Fibroblast of the aortic adventitia (primary cell): ENCODE measurements at regions not wholly inside any gene's neighbourhood (a gene's known extent, or its start where the extent isn't known, plus 50 kb on each side); places are given as distances from the start of the nearest gene placed in this dataset.
A peak's percentile ranks its signal among the peaks of the same experiment; 100 is the strongest.

Experiments
- DNase-seq: peaks from one replicate; pipeline ENCODE4 v3.0.0-alpha.2; 2010; ENCODE audit warnings: low read depth
- H3K4me3 ChIP-seq: 2 replicates; pipeline ENCODE4 v1.5.1; 2011; ENCODE audit warnings: low read depth, mild to moderate bottlenecking, control low read depth, low read length, moderate library complexity
- TF ChIP-seq, protein P1 (sequence below): IDR thresholded peaks from 2 replicates; pipeline ENCODE4 v1.5.1; 2011; ENCODE audit warnings: mild to moderate bottlenecking, low read length, control low read depth, inconsistent platforms; ENCODE audit not compliant: insufficient read depth

DNA sequence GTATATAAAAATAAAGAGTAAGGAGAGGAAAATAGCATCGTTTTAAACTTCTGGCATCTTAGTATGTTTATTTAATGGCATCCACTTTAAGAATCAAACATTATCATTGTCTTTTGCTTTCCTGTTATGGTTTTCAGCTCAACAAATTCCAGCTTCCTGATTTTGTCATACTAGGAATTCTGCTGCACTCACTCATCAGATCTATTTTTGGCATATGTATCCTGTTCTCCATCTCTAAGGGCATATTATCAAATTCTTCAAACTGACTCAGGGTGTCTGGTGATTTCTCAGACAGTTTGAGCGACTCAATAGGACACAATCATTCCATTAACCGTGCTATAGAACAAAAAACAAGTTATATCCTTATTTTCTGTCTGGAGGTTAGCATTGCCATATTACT, 248.5 kb upstream of the DIAPH2 start:
- DNase-seq, result peak; percentile 64
- TF ChIP-seq, protein P1, sequence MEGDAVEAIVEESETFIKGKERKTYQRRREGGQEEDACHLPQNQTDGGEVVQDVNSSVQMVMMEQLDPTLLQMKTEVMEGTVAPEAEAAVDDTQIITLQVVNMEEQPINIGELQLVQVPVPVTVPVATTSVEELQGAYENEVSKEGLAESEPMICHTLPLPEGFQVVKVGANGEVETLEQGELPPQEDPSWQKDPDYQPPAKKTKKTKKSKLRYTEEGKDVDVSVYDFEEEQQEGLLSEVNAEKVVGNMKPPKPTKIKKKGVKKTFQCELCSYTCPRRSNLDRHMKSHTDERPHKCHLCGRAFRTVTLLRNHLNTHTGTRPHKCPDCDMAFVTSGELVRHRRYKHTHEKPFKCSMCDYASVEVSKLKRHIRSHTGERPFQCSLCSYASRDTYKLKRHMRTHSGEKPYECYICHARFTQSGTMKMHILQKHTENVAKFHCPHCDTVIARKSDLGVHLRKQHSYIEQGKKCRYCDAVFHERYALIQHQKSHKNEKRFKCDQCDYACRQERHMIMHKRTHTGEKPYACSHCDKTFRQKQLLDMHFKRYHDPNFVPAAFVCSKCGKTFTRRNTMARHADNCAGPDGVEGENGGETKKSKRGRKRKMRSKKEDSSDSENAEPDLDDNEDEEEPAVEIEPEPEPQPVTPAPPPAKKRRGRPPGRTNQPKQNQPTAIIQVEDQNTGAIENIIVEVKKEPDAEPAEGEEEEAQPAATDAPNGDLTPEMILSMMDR, result no peak
- H3K4me3 ChIP-seq, result no peak overlapping the region

DNA sequence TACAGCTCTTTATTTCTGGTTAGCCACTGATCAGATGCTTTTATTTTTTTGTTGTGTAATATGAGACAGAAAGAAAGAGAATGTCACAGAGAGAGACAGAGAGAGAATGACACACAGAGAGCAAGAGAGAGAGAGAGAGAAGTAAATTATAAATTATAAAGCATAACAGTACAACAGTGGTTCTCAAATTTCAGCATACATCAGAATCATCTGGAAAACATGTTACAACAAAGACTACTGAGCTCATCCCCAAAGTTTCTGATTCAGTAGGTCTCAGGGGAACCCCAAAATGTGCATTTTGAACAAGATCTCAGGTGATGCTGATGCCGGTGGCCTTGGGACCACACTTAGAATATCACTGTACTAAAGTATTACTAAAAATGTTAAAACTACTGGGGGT, 245.8 kb upstream of the DIAPH2 start:
- DNase-seq, result no peak
- H3K4me3 ChIP-seq, result no peak overlapping the region
- TF ChIP-seq, protein P1, result no peak

DNA sequence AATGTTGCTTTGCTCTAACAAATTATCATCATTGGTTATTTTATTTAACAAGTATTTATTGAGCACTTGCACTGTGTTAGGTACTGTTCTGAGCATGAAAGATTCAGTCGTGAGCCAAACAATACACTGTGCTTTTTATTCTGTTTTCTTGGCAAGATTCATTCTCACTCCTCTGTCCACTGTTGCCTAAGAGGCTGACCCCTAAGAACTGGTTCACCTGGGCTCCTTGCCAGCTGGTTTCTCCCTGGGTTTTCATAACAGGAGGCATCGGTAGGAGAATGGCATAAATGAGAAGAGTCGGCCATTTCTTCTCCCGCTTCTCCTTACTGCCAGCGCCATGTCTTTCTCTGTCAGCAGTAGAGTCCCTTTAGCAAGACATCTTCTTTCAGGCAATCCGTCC, 243.7 kb upstream of the DIAPH2 start:
- no peak overlapping the region for H3K4me3 ChIP-seq
- DNase-seq, result peak; percentile 9
- TF ChIP-seq, protein P1, result no peak

DNA sequence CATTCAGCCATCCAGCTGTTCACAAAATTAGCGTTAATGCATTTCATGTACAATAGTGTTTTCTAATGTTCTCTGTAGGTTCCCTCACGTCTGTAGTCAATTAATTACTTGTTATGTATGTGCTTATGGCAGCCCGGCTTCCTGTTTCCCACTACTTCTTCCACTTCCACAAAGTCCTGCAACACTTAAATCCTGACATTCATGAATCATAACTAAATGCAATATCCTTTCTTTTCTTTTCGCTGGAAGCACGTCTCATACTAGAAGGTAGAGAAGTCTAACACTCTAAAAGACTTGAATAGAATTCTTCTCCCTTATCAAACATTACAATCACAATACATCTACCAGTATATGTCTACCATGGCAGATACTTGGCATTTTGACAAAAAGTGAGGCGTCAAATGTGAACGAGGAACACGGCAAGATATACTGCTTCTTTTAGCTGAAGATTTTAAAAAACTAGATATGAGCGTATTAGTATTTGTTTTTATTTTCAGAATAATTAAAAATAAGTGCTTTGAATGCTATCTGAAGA, 239.0 kb upstream of the DIAPH2 start:
- no peak for DNase-seq
- TF ChIP-seq, protein P1, result no peak
- no peak overlapping the region for H3K4me3 ChIP-seq

DNA sequence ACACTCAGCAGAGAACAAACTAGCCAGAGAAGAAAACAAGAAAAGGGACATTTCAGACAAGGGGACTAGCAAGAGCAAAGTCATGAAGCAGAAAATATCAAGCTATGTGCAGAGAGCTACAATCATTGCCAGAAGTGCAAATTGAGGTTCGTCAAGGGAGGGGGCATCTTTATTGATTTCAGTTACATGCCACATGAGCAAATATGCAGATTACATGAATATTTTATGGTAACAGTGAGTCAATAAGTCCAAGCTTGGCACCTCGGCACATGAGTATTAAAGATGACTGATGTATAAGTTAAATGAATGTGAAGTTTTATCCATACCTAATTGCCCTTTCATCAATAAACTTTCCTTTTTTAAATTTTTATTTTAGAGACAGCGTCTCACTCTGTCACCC, 238.1 kb upstream of the DIAPH2 start:
- H3K4me3 ChIP-seq, result no peak overlapping the region
- TF ChIP-seq, protein P1, result no peak
- no peak for DNase-seq

DNA sequence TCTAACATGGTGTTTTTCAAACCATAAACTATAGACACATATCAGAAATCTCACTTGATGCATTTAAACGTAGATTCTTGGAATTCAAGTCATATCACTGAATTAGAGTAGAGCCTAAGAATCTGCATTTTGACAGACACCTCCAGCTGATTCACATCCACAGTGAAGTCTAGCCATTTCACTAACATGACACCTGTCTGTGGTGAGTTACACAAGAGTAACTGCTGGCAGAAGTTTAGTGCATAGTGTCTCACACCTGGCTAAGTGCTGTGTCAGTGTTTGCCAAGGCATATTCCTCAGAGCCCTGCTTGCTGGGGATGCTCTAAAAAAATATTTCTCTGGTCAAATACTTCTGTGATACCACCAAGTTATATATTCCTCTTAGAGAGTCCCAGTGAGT, 237.5 kb upstream of the DIAPH2 start:
- no peak for DNase-seq
- no peak overlapping the region for H3K4me3 ChIP-seq
- TF ChIP-seq, protein P1, result no peak

DNA sequence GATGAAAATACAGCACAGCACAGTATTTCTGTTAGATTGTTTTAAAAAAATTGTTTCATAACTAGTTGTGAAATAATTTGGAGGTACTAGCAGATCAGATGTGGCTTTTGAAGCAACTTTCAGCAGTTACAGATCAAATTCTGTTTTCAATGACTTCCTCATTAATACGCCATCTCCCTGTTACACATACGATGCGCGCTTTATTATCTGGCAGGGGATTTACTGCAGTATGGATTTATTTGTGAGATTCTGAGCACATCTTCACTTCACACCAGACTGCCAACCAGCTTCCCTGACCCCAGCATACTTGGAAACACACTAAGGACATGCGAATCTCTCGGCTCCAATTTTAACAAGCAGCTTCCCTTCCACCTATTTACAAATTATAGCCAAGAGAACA, 235.5 kb upstream of the DIAPH2 start:
- H3K4me3 ChIP-seq, result no peak overlapping the region
- no peak for DNase-seq
- TF ChIP-seq, protein P1, result no peak
